Lower leg skin (tissue), 3 donors: ENCODE measurements at regions not wholly inside any gene's neighbourhood (a gene's known extent, or its start where the extent isn't known, plus 50 kb on each side); places are given as distances from the start of the nearest gene placed in this dataset.

Experiments used
- POLR2A ChIP-seq, 2 donors: fragments of 450-650 bp; IDR thresholded peaks; one replicate each; pipeline ENCODE4 v1.6.1; 2016 to 2017; ENCODE audit warnings: antibody characterized with exemption in 2 of 2, mild to moderate bottlenecking in 1 of 2, moderate library complexity in 1 of 2
- TF ChIP-seq, protein P1 (sequence below), 3 donors: fragments of 450-650 bp; IDR thresholded peaks; one replicate each; pipeline ENCODE4 v1.5.1; 2016; ENCODE audit warnings: antibody characterized with exemption in 3 of 3, mild to moderate bottlenecking in 3 of 3, moderate library complexity in 2 of 3

DNA sequence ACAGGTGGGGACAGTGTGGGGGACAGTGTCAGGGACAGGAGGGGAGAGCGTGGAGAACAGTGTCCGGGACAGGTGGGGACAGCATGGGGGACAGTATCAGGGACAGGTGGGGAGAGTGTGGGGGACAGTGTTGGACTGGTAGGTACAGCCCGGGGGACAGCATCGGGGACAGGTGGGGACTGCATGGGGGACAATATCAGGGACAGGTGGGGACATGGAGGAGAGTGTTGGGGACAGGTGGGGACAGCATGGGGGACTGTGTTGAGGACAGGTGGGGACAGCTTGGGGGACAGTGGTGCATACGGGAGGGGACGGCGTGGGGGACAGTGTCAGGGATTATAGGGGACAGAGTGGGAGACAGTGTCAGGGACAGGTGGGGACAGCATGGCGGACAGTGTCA, 212.3 kb downstream of the TMEM121 start:
- TF ChIP-seq POLR2A (IDR thresholded peaks at IDR 0.05) = no peak
- TF ChIP-seq, protein P1, sequence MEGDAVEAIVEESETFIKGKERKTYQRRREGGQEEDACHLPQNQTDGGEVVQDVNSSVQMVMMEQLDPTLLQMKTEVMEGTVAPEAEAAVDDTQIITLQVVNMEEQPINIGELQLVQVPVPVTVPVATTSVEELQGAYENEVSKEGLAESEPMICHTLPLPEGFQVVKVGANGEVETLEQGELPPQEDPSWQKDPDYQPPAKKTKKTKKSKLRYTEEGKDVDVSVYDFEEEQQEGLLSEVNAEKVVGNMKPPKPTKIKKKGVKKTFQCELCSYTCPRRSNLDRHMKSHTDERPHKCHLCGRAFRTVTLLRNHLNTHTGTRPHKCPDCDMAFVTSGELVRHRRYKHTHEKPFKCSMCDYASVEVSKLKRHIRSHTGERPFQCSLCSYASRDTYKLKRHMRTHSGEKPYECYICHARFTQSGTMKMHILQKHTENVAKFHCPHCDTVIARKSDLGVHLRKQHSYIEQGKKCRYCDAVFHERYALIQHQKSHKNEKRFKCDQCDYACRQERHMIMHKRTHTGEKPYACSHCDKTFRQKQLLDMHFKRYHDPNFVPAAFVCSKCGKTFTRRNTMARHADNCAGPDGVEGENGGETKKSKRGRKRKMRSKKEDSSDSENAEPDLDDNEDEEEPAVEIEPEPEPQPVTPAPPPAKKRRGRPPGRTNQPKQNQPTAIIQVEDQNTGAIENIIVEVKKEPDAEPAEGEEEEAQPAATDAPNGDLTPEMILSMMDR (IDR thresholded peaks at IDR 0.05) = no peak
